GM21619 (cell line): ENCODE measurements at regions not wholly inside any gene's neighbourhood (a gene's known extent, or its start where the extent isn't known, plus 50 kb on each side); places are given as distances from the start of the nearest gene placed in this dataset.
"Not testable (repeated sequence)": the region's sequence is repeated elsewhere in the genome, so short reads cannot be mapped to it uniquely, and the experiment has no call there.

Source experiments
- ATAC-seq: cut with Tn5 transposase; IDR thresholded peaks from one replicate; pipeline ENCODE4 v1.9.1; 2021; ENCODE audit not compliant: unreplicated experiment

DNA sequence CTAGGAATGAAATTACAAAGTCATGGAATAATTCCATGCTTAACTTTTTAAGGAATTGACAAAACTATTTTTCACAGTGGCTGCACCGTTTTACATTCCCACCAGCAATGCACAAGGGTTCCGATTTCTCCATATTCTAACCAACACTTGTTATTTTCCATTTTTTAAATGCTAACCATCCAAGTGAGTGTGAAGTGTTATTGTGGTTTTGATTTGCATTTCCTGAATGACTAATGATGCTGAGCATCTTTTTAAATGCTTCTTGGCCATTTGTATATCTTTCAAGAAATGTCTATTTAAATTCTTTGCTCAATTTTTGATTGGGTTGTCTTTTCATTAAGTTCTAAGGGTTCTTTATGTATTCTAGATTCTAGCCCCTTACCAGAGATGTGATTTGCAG, 479.5 kb upstream of the SMARCA2 start:
- no peak for ATAC-seq

DNA sequence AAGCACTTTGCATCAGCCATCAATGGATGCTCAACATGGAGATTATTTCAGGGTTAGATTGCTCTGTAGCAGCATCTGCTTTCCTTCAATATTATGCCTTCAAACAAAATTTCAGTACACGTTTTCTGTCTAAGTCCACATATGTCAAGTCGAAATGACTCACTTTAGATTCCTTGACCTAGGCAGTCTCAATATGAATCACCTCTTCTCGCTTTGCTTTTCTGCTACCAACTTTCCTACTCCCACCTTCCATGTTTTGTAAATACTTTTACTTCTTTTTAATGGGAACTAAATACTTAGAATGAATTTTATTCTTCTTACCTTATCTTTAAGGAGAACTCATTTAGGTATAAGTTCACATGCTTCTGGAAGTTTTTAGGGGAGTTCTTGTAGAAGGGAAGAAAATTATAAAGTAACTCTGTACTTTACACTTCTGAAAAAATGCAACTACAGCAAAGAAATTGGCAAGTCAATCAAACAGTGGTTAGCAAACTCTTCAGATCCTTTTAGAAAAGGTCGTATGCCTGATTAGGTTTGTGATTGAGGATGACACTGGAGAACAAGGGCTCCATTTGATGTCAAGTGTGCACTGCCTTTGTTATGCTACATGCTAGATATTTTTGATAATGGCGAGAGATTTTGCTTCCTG, 478.5 kb upstream of the SMARCA2 start:
- peak; percentile 80 for ATAC-seq

GRCh38 chr9:1538301-1538700, 476.8 kb upstream of the SMARCA2 start:
- ATAC-seq: no peak

GRCh38 chr9:1539216-1539615, 475.9 kb upstream of the SMARCA2 start:
- no peak for ATAC-seq

GRCh38 chr9:1550636-1551035, 464.5 kb upstream of the SMARCA2 start:
- ATAC-seq: no peak

DNA sequence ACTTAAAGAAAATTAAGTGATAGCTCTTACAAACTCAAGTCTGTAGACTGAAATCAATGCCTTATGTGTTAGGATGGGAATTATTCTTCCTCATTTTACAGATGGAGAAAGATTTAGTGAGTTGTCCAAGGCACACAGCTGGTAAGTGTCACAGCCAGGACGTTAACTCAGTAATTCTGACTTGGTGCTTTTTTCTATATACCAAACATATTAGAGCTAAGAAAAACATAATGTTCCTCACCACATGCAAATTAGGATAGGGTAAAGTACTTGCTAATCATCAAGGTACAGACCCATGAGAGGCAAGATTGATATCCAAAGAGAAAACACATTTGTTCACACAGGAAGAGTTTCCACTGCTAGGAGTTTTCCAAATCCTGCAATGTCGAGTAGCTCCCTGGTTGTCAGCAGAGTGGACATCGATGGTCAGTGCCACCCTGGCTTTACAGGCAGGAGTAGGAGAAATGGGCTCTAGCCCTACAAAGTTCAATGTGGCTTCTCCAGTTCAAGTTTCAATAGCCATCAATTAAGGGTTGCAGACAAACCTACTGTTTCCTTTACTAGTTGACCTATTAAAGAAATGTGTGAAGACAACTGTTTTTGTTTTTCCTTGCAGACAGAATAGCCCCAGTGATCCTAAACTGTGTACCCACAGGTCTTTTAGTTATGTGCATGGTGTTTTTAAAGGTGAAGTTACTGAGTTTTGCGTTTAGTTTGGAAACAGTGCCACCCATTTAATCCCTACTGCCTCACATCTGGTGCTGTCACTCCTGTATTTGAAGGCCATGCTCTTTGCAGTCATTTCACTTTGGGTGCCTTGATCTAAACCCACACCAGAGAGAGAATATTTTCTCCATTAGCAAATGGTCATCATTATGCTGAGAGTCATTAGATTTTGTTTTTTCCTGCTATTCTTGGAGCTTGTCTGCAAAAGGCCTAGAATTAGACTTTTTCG, 460.8 kb upstream of the SMARCA2 start:
- ATAC-seq: peak; percentile 82

GRCh38 chr9:1558666-1559065, 456.5 kb upstream of the SMARCA2 start:
- not testable (repeated sequence) for ATAC-seq

GRCh38 chr9:1575939-1576338, 439.2 kb upstream of the SMARCA2 start:
- no peak for ATAC-seq

DNA sequence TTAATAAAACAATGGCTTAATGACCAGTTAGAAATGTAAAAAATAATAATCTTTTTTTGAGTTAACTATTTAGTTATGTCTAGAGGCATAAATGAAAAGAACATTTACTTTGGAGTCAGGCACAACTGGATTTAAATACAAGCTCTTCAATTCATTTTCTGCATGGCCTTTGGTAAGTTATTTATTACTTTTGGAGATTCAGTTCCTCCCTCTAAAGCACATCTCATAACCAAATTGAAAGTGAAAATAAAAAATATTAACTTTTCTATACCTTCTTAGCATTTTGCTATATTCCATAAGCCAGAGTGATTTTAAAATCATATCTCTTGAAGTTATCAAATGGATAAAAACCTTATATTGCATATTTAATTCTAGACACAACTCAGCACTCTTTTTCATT, 434.9 kb upstream of the SMARCA2 start:
- ATAC-seq: peak; percentile 91

GRCh38 chr9:1581926-1582325, 433.2 kb upstream of the SMARCA2 start:
- ATAC-seq: no peak

GRCh38 chr9:1591310-1591709, 423.8 kb upstream of the SMARCA2 start:
- ATAC-seq: no peak

DNA sequence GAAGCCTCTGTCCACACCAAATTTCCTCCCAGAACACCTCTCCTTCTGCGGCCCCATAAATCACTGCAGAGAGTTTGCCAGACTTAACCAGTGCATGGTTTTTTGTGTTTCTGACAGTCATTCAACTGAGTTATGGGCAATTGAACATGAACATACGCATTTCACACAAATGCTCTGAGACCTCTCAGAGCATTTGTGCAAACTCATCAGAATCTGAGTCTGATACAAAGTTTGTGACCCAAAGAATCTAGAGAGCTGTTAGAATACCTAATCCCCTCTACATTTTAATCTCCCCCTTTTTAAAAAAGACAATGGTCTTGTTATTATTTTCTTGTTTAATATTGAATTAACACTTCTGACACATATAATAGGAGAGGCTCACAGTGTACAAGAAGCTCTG, 416.9 kb upstream of the SMARCA2 start:
- no peak for ATAC-seq

DNA sequence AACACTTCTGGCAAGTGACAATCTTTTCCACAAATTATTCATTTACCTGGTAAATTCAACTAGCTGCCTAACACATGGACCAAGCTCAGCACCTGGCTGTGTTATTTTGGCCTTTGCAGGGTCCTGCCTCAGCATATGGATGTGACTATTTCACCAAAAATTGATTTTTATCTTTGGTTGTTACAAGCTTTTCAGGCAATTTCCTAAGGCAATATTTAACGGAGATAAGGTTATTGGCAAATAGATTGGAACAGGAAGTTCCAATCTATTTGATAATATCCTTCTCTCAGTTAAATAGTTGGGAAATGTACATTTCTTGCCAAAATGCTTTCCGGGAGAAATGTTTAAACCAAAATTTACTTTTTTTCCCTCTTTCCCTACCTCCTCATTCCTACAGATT, 415.2 kb upstream of the SMARCA2 start:
- no peak for ATAC-seq

- peak; percentile 72 for ATAC-seq
These were observed 410.1 kb upstream of the SMARCA2 start for GRCh38 chr9:1604942-1605560.

DNA sequence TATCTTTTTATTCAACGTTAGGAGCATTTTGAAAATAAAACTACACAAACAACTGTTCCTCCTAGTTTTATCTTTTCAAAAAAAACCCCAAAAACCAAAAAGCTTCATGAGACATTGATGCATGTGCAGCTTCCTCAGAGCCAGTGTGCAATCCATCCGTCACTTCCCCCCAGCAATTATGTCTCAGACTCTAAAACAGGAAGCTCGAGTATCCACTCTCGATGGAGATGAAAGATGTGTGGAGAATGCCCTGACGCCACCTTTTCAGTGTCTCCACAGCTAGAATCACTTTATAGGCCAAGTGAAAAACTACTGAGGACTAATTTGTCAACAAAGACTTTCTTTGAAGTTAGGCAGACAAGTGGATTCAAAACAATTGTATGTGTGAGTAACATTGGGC, 408.9 kb upstream of the SMARCA2 start:
- ATAC-seq: no peak

DNA sequence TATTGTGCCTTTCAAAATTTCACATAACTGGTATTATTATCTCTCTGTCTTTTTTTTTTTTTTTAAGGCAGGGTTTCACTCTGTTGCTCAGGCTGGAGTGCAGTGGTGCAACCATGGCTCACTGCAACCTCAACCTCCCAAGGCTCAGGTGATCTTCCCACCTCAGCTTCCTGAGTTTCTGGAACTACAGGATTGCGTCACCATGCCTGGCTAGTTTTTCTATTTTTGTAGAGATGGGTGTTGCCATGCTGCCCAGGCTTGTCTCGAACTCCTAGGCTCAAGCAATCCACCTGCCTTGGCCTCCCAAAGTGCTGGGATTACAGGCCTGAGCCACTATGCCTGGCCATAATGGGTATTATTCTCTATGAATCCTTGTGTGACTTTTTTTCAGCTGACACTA, 402.3 kb upstream of the SMARCA2 start:
- no peak for ATAC-seq

DNA sequence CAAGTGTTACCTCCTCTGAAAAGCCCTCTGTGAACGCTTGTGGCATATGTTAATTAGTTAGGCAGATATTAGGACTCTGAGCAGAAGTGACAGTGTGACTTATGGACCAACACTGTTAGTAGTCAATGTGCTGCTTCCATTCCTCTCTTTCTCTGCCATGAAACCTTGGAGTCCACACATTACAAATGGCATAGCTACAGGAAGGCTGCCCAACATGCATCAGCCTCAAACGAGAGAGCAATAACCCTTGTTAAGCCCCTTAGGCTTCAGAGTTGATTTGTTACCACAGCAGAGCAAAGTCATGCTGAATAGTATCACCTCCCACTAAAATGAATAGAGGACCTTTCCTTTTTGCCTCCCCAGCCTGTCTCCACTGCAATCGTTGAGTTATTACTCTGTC, 397.7 kb upstream of the SMARCA2 start:
- no peak for ATAC-seq

DNA sequence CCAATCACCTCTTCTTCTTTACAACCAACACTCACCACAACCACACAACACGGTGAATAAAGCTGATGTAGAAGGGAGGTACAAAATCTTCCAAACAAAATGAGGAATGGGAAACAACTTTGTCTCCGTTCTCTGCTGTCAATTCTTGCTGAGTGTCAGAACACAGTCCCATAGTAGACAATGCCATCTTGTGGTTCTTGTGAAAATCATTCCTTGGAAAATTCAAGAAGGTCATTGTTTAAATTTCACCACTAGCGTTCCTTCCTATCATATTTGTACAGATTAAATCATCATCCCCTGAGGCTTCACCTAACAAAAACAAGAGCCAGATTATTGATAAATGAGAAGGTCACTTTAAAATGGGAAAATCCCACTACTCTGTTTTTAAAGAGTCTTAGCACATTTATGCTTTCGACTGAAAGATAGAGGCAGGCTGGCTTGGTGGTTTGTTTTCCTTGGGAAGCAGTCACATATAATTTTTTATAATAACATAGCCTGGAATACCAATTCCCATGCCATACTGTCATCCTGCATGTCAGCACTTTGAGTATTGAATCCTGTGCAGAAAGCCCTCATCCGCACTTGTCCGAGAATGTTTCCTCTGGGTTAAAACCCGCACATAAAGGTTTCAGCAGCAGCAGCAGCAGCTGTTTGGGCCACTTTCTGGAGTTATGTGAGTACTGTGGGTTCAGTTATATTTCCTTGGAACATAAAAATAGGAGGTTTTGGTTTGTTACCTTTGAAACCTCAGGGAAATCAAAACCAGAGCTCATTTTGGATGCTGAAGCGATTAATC, 395.0 kb upstream of the SMARCA2 start:
- ATAC-seq: no peak

- ATAC-seq: no peak
These were observed 377.7 kb upstream of the SMARCA2 start for GRCh38 chr9:1637401-1637800.

DNA sequence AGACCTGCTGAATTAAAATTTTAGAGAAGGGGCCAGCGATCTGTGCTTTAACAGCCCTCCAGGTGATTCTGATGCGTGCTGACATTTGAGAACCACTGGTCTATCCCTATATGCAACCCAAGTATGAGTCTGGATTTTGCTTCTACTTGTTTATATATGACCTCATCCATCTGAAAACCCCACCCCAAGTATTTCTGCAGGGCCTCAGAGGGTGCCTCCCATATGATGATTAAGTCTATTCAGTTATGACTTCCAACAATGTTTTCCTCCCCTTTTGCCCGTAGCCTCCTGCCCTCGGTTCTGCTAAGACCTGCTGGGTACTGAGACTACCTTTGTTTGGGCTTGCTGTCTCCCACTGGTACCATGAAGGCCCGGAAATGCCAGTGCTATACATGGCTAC, 376.0 kb upstream of the SMARCA2 start:
- no peak for ATAC-seq

- ATAC-seq: no peak
These were observed 367.4 kb upstream of the SMARCA2 start for GRCh38 chr9:1647776-1648175.
